B cell (primary cell): ENCODE measurements at regions not wholly inside any gene's neighbourhood (a gene's known extent, or its start where the extent isn't known, plus 50 kb on each side); places are given as distances from the start of the nearest gene placed in this dataset.
"Not testable (repeated sequence)": the region's sequence is repeated elsewhere in the genome, so short reads cannot be mapped to it uniquely, and the experiment has no call there.

Experiments used
- ATAC-seq: fragments of 200-7000 bp; cut with Tn5 transposase; one replicate; pipeline ENCODE4 v1.10.0; 2021; ENCODE audit warnings: low read depth, mild to moderate bottlenecking, moderate number of reproducible peaks, moderate library complexity
- CTCF ChIA-PET: fragments of 350-600 bp; sonication (Branson Sonifier 250); formaldehyde crosslinking; loops from one replicate; lab custom pipeline; 2021; ENCODE audit warnings: antibody characterized with exemption, inconsistent platforms; lab: Charles Lee
- POLR2A ChIA-PET: fragments of 350-600 bp; sonication (Branson Sonifier 250); formaldehyde crosslinking; loops from one replicate; lab custom pipeline; 2021; ENCODE audit warnings: antibody characterized with exemption; lab: Charles Lee
- DNase-seq: peaks from one replicate; pipeline ENCODE4 v3.0.0; 2013
- H2AFZ ChIP-seq: 2 replicates; pipeline ENCODE4 v1.6.1; 2012; ENCODE audit warnings: mild to moderate bottlenecking, low read depth, low read length; ENCODE audit not compliant: insufficient read depth, poor library complexity, severe bottlenecking
- H3K27ac ChIP-seq, 2 donors: 1 replicate in 1 of 2; 2 replicates in 1 of 2; pipeline ENCODE4 v1.5.1; 2012 to 2013; ENCODE audit warnings: low read length in 2 of 2, mild to moderate bottlenecking in 2 of 2, moderate library complexity in 1 of 2
- H3K27me3 ChIP-seq, 4 experiments: fragments of 200-600 bp in 1 of 4; sonication (generic) in 1 of 4; replicated peaks in 1 of 4; 1 replicate in 2 of 4; 2 replicates in 2 of 4; pipeline versions ENCODE4 v1.6.1 to v1.7.0; 2013 to 2016; ENCODE audit warnings: low read length in 3 of 4, mild to moderate bottlenecking in 2 of 4, mixed read lengths in 1 of 4, moderate library complexity in 1 of 4; ENCODE audit not compliant: insufficient read depth in 4 of 4, control insufficient read depth in 3 of 4; ENCODE audit errors: control extremely low read depth in 1 of 4
- H3K36me3 ChIP-seq, 2 experiments: replicated peaks in 1 of 2; 1 replicate in 1 of 2; 2 replicates in 1 of 2; pipeline versions ENCODE4 v1.6.1 to v1.7.1; 2013; ENCODE audit warnings: low read length in 1 of 2; ENCODE audit not compliant: insufficient read depth in 2 of 2, control insufficient read depth in 1 of 2; ENCODE audit errors: control extremely low read depth in 1 of 2, extremely low read depth in 1 of 2
- H3K4me1 ChIP-seq, 2 donors: fragments of 200-600 bp in 1 of 2; sonication (generic) in 1 of 2; 1 replicate in 1 of 2; 2 replicates in 1 of 2; pipeline versions ENCODE4 v1.5.1 to v1.6.1; 2013 to 2017; ENCODE audit warnings: low read length in 2 of 2; ENCODE audit not compliant: control insufficient read depth in 2 of 2, insufficient read depth in 2 of 2
- H3K4me2 ChIP-seq: replicated peaks from 2 replicates; pipeline ENCODE3; 2012; ENCODE audit warnings: mild to moderate bottlenecking, low read depth, low read length; ENCODE audit not compliant: poor library complexity, severe bottlenecking
- H3K4me3 ChIP-seq, 5 experiments: fragments of 200-600 bp in 1 of 5; sonication (generic) in 1 of 5; 1 replicate in 3 of 5; 2 replicates in 2 of 5; pipeline versions ENCODE4 v1.5.1 to v1.7.0; 2011 to 2016; ENCODE audit warnings: low read length in 4 of 5, mild to moderate bottlenecking in 4 of 5, low read depth in 2 of 5, control low read depth in 1 of 5, moderate library complexity in 1 of 5; ENCODE audit not compliant: insufficient read depth in 1 of 5; ENCODE audit errors: control extremely low read depth in 1 of 5, extremely low read depth in 1 of 5
- H3K79me2 ChIP-seq: fragments of 200-600 bp; sonication (generic); one replicate; pipeline ENCODE4 v1.6.0; 2016; ENCODE audit warnings: low read length; ENCODE audit not compliant: control insufficient read depth, insufficient read depth
- H3K9ac ChIP-seq: fragments of 200-600 bp; sonication (generic); 2 replicates; pipeline ENCODE4 v1.6.1; 2017; ENCODE audit warnings: mild to moderate bottlenecking, low read length, moderate library complexity
- H3K9me3 ChIP-seq, 3 donors: one replicate each; pipeline versions ENCODE4 v1.6.1 to v1.7.1; 2013; ENCODE audit warnings: low read length in 2 of 3; ENCODE audit not compliant: control insufficient read depth in 2 of 3, insufficient read depth in 1 of 3; ENCODE audit errors: control extremely low read depth in 1 of 3
- H4K20me1 ChIP-seq: 2 replicates; pipeline ENCODE4 v1.6.0; 2012; ENCODE audit warnings: mild to moderate bottlenecking, low read length; ENCODE audit not compliant: insufficient read depth, control insufficient read depth, poor library complexity, severe bottlenecking
- H3K27ac Mint-ChIP-seq: one replicate; pipeline ENCODE4 v1.8.0; 2021; ENCODE audit warnings: mixed read lengths
- H3K27me3 Mint-ChIP-seq: one replicate; pipeline ENCODE4 v1.8.0; 2021; ENCODE audit warnings: mixed read lengths
- H3K4me1 Mint-ChIP-seq: one replicate; pipeline ENCODE4 v1.8.0; 2021; ENCODE audit warnings: mixed read lengths
- H3K4me3 Mint-ChIP-seq: one replicate; pipeline ENCODE4 v1.8.0; 2021; ENCODE audit warnings: mixed read lengths
- H3K9me3 Mint-ChIP-seq: one replicate; pipeline ENCODE4 v1.8.0; 2022; ENCODE audit warnings: mixed read lengths; ENCODE audit not compliant: insufficient read depth
- EZH2 ChIP-seq: IDR thresholded peaks from 2 replicates; pipeline ENCODE4 v1.6.1; 2012; ENCODE audit warnings: borderline replicate concordance, low read depth, mild to moderate bottlenecking, moderate library complexity, low read length; ENCODE audit not compliant: insufficient read depth, poor library complexity, severe bottlenecking
- WGBS: methylation state at CpG from one replicate; pipeline ENCODE4 v1.1.5; 2013; ENCODE audit warnings: missing lambda C conversion rate; ENCODE audit not compliant: insufficient coverage; 5-methylcytosine and 5-hydroxymethylcytosine counted together
- intact Hi-C: fragments of 100-400 bp; cut with micrococcal nuclease; formaldehyde crosslinking; loops from one replicate; pipeline ENCODE4 v1.10.0; 2022
- TF ChIP-seq, protein P1 (sequence below): fragments of 200-600 bp; IDR thresholded peaks from one replicate; pipeline ENCODE4 v1.8.0; 2022; ENCODE audit warnings: antibody characterized with exemption, mild to moderate bottlenecking

DNA sequence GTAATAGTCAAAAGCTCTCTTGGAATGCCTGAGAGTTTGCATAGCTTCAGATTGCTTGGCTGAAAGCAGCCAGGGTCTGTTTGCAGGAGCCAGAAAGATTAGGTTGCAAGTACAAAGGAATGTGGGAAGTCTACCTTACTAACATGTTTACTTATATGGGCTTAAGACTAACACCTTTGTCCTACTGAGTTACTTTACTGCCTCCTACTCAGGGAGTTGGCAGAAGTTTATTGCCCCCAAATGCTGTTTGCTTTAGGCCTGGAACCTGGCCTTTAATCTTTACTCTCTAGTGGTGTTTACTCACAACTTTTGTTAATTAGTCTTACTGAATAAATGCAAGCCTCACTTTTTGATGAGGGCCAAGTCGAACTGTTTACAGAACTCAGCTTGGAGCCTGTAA is 219.4 kb upstream of the ZC4H2 start:
- POLR2A ChIA-PET: no interaction called here
- H3K4me2 ChIP-seq: no peak overlapping the region
- Mint-ChIP-seq H3K27me3 (no peaks in the 10 kb centered on the region), H3K27ac (no peak overlapping the region), H3K4me3 (no peak overlapping the region), H3K4me1 (no peaks in the 10 kb centered on the region), H3K9me3 (no peaks in the 10 kb centered on the region)
- H2AFZ ChIP-seq: no peak overlapping the region
- H3K4me1 ChIP-seq: no peaks in the 10 kb centered on the region
- H3K9me3 ChIP-seq: peaks cover 0 to 21% (median 0%) of the 10 kb centered on the region in 3 donors
- intact Hi-C loops: no loop called here
- DNase-seq (no peak), ATAC-seq (no peak)
- no peaks in the 10 kb centered on the region for H3K36me3 ChIP-seq
- CTCF ChIA-PET: no interaction called here
- no peak overlapping the region for H3K4me3 ChIP-seq
- H3K79me2 ChIP-seq: no peaks in the 10 kb centered on the region
- H4K20me1 ChIP-seq: no peaks in the 10 kb centered on the region
- H3K27me3 ChIP-seq: no peaks in the 10 kb centered on the region
- no peak for TF ChIP-seq EZH2
- TF ChIP-seq, protein P1, sequence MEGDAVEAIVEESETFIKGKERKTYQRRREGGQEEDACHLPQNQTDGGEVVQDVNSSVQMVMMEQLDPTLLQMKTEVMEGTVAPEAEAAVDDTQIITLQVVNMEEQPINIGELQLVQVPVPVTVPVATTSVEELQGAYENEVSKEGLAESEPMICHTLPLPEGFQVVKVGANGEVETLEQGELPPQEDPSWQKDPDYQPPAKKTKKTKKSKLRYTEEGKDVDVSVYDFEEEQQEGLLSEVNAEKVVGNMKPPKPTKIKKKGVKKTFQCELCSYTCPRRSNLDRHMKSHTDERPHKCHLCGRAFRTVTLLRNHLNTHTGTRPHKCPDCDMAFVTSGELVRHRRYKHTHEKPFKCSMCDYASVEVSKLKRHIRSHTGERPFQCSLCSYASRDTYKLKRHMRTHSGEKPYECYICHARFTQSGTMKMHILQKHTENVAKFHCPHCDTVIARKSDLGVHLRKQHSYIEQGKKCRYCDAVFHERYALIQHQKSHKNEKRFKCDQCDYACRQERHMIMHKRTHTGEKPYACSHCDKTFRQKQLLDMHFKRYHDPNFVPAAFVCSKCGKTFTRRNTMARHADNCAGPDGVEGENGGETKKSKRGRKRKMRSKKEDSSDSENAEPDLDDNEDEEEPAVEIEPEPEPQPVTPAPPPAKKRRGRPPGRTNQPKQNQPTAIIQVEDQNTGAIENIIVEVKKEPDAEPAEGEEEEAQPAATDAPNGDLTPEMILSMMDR: no peak
- WGBS: no CpG with 5 or more reads among the region's 1 CpG
- H3K27ac ChIP-seq: no peak overlapping the region
- no peak overlapping the region for H3K9ac ChIP-seq

DNA sequence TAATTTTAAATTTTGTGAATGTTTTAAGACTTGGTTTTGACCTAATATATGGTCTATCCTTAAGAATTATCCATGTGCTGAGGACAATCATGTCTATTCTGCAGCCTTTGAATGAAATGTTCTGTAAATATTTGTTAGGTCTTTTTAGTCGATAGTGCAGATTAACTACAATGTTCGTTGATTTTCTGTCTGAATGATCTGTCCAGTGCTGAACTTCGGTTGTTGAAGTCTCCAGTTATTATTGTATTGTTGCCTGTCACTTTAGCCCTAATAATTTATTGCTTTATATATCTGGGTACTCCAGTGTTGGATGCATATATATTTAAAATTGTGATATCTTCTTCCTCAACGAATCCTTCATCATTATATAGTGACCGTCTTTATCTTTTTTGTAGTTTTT is 218.3 kb upstream of the ZC4H2 start:
- intact Hi-C loops: no loop called here
- ChIA-PET CTCF (no interaction called here), POLR2A (no interaction called here)
- no peak overlapping the region for H3K4me2 ChIP-seq
- no peak overlapping the region for H3K4me3 ChIP-seq
- ATAC-seq (no peak), DNase-seq (no peak)
- H3K9ac ChIP-seq: no peak overlapping the region
- no peaks in the 10 kb centered on the region for H3K79me2 ChIP-seq
- no peaks in the 10 kb centered on the region for H4K20me1 ChIP-seq
- no peak for TF ChIP-seq EZH2
- TF ChIP-seq, protein P1: no peak
- H3K36me3 ChIP-seq: no peaks in the 10 kb centered on the region
- WGBS: no CpG with 5 or more reads among the region's 5 CpGs
- Mint-ChIP-seq H3K27me3 (no peaks in the 10 kb centered on the region), H3K9me3 (no peaks in the 10 kb centered on the region), H3K4me1 (no peaks in the 10 kb centered on the region), H3K27ac (no peak overlapping the region), H3K4me3 (no peak overlapping the region)
- H2AFZ ChIP-seq: no peak overlapping the region
- peaks cover 0 to 17% (median 0%) of the 10 kb centered on the region in 3 donors for H3K9me3 ChIP-seq
- H3K4me1 ChIP-seq: no peaks in the 10 kb centered on the region
- no peak overlapping the region for H3K27ac ChIP-seq
- no peaks in the 10 kb centered on the region for H3K27me3 ChIP-seq

DNA sequence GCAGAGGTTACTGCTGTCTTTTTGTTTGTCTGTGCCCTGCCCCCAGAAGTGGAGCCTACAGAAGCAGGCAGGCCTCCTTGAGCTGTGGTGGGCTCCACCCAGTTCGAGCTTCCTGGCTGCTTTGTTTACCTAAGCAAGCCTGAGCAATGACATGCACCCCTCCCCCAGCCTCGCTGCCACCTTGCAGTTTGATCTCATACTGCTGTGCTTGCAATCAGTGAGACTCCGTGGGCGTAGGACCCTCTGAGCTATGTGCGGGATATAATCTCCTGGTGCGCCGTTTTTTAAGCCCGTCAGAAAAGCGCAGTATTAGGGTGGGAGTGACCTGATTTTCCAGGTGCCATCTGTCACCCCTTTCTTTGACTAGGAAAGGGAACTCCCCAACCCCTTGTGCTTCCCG is 187.1 kb upstream of the ZC4H2 start:
- intact Hi-C loops, H3K4me2 ChIP-seq, H3K27ac ChIP-seq, H2AFZ ChIP-seq, H3K27ac Mint-ChIP-seq, ATAC-seq, H3K4me3 ChIP-seq, POLR2A ChIA-PET, H3K27me3 ChIP-seq, H3K4me1 Mint-ChIP-seq, CTCF ChIA-PET, H4K20me1 ChIP-seq, H3K36me3 ChIP-seq, H3K4me3 Mint-ChIP-seq, H3K9ac ChIP-seq, DNase-seq, H3K79me2 ChIP-seq, H3K4me1 ChIP-seq, H3K27me3 Mint-ChIP-seq, H3K9me3 Mint-ChIP-seq: not testable (repeated sequence)
- no CpG with 5 or more reads among the region's 10 CpGs for WGBS
- peaks cover 0 to 14% (median 10%) of the 10 kb centered on the region in 3 donors for H3K9me3 ChIP-seq
